ENCODE measurements at regions not wholly inside any gene's neighbourhood (a gene's known extent, or its start where the extent isn't known, plus 50 kb on each side); places are given as distances from the start of the nearest gene placed in this dataset.

- TF ChIP-seq REST (IDR thresholded peaks at IDR 0.05) (no peak), SP1 (IDR thresholded peaks at IDR 0.05) (no peak), YY1 (IDR thresholded peaks at IDR 0.05) (no peak), TAF1 (conservative IDR thresholded peaks at IDR 0.05) (no peak), NR2F2 (IDR thresholded peaks at IDR 0.05) (no peak), JUND (IDR thresholded peaks at IDR 0.05) (no peak), FOXA1 (IDR thresholded peaks at IDR 0.05) (no peak), MAX (IDR thresholded peaks at IDR 0.05) (no peak), EGR1 (IDR thresholded peaks at IDR 0.05; ENCODE audit: low read depth in 2 of 2) (no peak)
- TF ChIP-seq, protein P1, sequence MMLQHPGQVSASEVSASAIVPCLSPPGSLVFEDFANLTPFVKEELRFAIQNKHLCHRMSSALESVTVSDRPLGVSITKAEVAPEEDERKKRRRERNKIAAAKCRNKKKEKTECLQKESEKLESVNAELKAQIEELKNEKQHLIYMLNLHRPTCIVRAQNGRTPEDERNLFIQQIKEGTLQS (IDR thresholded peaks at IDR 0.05) = no peak
Observed at GRCh38 chr3:80750637-80751036, 982.8 kb upstream of the ROBO1 start (continued).

- DNase-seq (ENCODE audit: low spot score) = no peak
- Histone ChIP-seq H3K4me1 (ENCODE audit: control insufficient read depth in 4 of 4, insufficient read depth in 4 of 4, low read length in 3 of 4) (no peaks in the 10 kb centered on the region), H3K9ac (ENCODE audit: low read depth in 1 of 2, low read length in 2 of 2) (no peak overlapping the region), H3K27ac (ENCODE audit: low read depth in 1 of 2, low read length in 2 of 2) (no peak overlapping the region), H3K4me3 (ENCODE audit: low read depth in 1 of 3, low read length in 3 of 3) (no peak overlapping the region), H3K36me3 (ENCODE audit: control insufficient read depth in 4 of 4, insufficient read depth in 3 of 4, low read depth in 1 of 4, low read length in 3 of 4) (no peaks in the 10 kb centered on the region), H3K9me3 (ENCODE audit: control insufficient read depth in 4 of 4, low read length in 3 of 4) (no peaks in the 10 kb centered on the region), H3K27me3 (ENCODE audit: control insufficient read depth in 4 of 4, insufficient read depth in 4 of 4, low read length in 3 of 4) (no peaks in the 10 kb centered on the region)
- no peak for TF ChIP-seq FOXA1 (IDR thresholded peaks at IDR 0.05)
- no peak for TF ChIP-seq ZBTB33 (IDR thresholded peaks at IDR 0.05)
- no peak for TF ChIP-seq HNF4G (IDR thresholded peaks at IDR 0.05)
- TF ChIP-seq HNF4A (conservative IDR thresholded peaks at IDR 0.05) = no peak
- TF ChIP-seq MAX (IDR thresholded peaks at IDR 0.05) = no peak
- TF ChIP-seq GABPA (IDR thresholded peaks at IDR 0.05 in 1 of 2, conservative IDR thresholded peaks at IDR 0.05 in 1 of 2) = no peak
- TF ChIP-seq, protein P1 (IDR thresholded peaks at IDR 0.05) = no peak
- no peak for TF ChIP-seq JUND (IDR thresholded peaks at IDR 0.05)
- WGBS = 68% methylated on average over 2 of the region's 2 CpGs
Observed at GRCh38 chr3:80734920-80735319, 967.1 kb upstream of the ROBO1 start.

DNA sequence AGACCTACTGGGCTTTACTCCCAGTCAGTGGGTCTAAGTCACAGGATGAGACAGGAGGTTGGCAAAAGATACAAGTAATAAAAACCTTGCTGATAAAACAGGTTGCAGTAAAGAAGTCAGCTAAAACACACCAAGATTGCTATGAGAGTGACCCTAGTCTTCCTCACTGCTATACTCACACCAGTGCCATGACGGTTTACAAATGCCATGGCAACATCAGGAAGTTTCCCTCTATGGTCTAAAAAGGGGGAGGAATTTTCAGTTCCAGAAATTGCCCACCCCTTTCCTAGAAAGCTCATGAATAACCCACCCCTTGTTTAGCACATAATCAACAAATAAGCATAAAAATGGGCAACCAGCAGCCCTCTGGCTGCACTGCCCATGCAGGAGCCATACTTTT is 966.7 kb upstream of the ROBO1 start:
- no peaks in the 10 kb centered on the region for H3K36me3 ChIP-seq (ENCODE audit: control insufficient read depth in 4 of 4, insufficient read depth in 3 of 4, low read depth in 1 of 4, low read length in 3 of 4)
- no peak overlapping the region for H3K4me3 ChIP-seq (ENCODE audit: low read depth in 1 of 3, low read length in 3 of 3)
- H3K27me3 ChIP-seq (ENCODE audit: control insufficient read depth in 4 of 4, insufficient read depth in 4 of 4, low read length in 3 of 4) = no peaks in the 10 kb centered on the region
- no peak overlapping the region for H3K27ac ChIP-seq (ENCODE audit: low read depth in 1 of 2, low read length in 2 of 2)
- DNase-seq (ENCODE audit: low spot score) = no peak
- no peaks in the 10 kb centered on the region for H3K4me1 ChIP-seq (ENCODE audit: control insufficient read depth in 4 of 4, insufficient read depth in 4 of 4, low read length in 3 of 4)
- no peak overlapping the region for H3K9ac ChIP-seq (ENCODE audit: low read depth in 1 of 2, low read length in 2 of 2)
- no peaks in the 10 kb centered on the region for H3K9me3 ChIP-seq (ENCODE audit: control insufficient read depth in 4 of 4, low read length in 3 of 4)
- TF ChIP-seq ZBTB33 (IDR thresholded peaks at IDR 0.05) (no peak), FOXA1 (IDR thresholded peaks at IDR 0.05) (no peak), SP1 (IDR thresholded peaks at IDR 0.05) (no peak), HNF4A (conservative IDR thresholded peaks at IDR 0.05) (no peak), FOXA2 (IDR thresholded peaks at IDR 0.05) (no peak), CTCF (IDR thresholded peaks at IDR 0.05; ENCODE audit: low read depth, low read length, missing input control) (no peak), YY1 (IDR thresholded peaks at IDR 0.05) (no peak), HNF4G (IDR thresholded peaks at IDR 0.05) (no peak), TAF1 (conservative IDR thresholded peaks at IDR 0.05) (no peak), GABPA (IDR thresholded peaks at IDR 0.05 in 1 of 2, conservative IDR thresholded peaks at IDR 0.05 in 1 of 2) (no peak), JUND (IDR thresholded peaks at IDR 0.05) (no peak), NR2F2 (IDR thresholded peaks at IDR 0.05) (no peak)
- TF ChIP-seq, protein P1 (IDR thresholded peaks at IDR 0.05) = no peak
- WGBS = 71% methylated on average over 1 of the region's 1 CpG
